Activated naive CD4-positive, alpha-beta T cell treated with anti-CD3 and anti-CD28 coated beads, Interleukin-2, amount 50 U/mL, for 72 hours (primary cell): ENCODE measurements at regions not wholly inside any gene's neighbourhood (a gene's known extent, or its start where the extent isn't known, plus 50 kb on each side); places are given as distances from the start of the nearest gene placed in this dataset.
A peak's percentile ranks its signal among the peaks of the same experiment; 100 is the strongest.

Experiments used
- ATAC-seq, 2 donors: fragments of 150-1000 bp; cut with Tn5 transposase; 2 replicates each; pipeline ENCODE4 v1.10.0; 2021; ENCODE audit warnings: mild to moderate bottlenecking in 2 of 2, moderate library complexity in 2 of 2
- DNase-seq, 2 donors: peaks; one replicate each; pipeline ENCODE4 v3.0.0; 2021 to 2022; ENCODE audit warnings: low spot score in 2 of 2
- H3K27ac Mint-ChIP-seq, 2 donors: one replicate each; pipeline ENCODE4 v1.8.0; 2022; ENCODE audit warnings: mild to moderate bottlenecking in 2 of 2, mixed read lengths in 2 of 2
- H3K36me3 Mint-ChIP-seq, 2 donors: one replicate each; pipeline ENCODE4 v1.8.0; 2022; ENCODE audit warnings: mixed read lengths in 2 of 2
- H3K9me3 Mint-ChIP-seq, 2 donors: one replicate each; pipeline ENCODE4 v1.8.0; 2022; ENCODE audit warnings: mixed read lengths in 2 of 2

DNA sequence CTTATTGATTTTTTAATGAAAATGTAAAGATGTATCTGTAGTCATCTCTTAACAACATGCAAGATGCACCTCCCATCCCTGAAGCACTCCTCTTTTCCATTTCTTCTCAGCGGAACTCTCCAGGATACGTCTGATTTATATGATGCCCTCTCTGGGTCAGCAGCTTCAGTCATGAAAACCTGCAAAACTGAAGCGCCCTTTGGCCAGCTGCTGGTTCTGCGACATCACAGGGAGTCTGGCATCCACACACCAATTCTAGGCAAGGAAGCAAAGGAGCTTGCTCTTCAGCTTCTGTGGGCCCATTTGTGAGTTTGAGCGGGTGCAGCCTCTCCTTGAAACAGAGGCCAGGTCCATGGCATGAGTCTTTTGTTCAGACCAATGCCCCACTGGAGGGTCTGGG lies 1253.3 kb downstream of the TBC1D22A start:
- DNase-seq (no peak), ATAC-seq (no peak)
- Mint-ChIP-seq H3K9me3 (peaks cover 21 to 22% of the 10 kb centered on the region in 2 donors), H3K36me3 (peaks cover 20% of the 10 kb centered on the region in 2 donors), H3K27ac (no peak overlapping the region)

DNA sequence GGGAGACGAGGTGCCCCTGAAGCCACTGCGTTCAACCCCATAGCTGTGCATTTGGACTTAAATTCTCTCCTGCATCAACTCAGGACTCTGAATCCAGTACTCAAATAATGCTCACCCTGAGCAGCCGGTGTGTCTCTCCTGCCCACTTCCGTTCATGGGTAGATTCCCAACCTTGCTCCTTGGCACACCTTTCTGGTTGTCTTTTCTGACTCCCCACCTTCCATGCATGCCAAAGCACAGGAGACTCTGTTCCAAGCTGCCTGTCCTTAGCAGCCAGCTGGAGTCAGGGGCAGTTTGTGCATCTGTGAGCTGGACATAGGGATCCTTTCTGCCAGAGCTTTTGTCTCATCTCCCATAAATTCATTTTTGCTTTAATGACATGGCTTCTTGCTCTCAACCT lies 1242.5 kb downstream of the TBC1D22A start:
- Mint-ChIP-seq H3K36me3 (no peaks in the 10 kb centered on the region), H3K9me3 (no peaks in the 10 kb centered on the region), H3K27ac (no peak overlapping the region)
- ATAC-seq: no peak
- no peak for DNase-seq

GRCh38 chr22:48004038-48004437 lies 1241.6 kb downstream of the TBC1D22A start:
- no peaks in the 10 kb centered on the region for H3K36me3 Mint-ChIP-seq
- DNase-seq: no peak
- H3K9me3 Mint-ChIP-seq: no peaks in the 10 kb centered on the region
- no peak for ATAC-seq
- H3K27ac Mint-ChIP-seq: no peak overlapping the region

GRCh38 chr22:48001101-48001500 lies 1238.7 kb downstream of the TBC1D22A start:
- DNase-seq: no peak

DNA sequence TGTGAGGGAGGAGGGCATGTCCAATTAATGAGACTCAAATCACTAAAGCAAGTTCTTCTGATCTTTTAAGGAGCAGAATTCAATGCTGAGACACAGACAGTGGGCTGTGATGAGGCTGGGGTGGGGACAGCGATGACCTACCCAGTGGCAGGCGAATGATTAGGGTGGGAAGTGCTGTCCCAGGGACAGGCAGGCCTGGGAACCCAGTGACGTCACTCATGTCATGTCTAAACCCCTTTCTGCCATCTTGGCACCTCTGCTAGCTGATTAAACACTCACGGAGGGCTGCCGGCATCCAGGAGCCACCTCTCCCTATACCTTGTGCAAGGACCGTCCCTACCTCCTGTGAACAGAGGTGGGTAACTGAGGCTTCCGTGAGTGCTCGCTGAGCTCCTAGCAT lies 1235.2 kb downstream of the TBC1D22A start:
- H3K27ac Mint-ChIP-seq: no peak overlapping the region
- no peaks in the 10 kb centered on the region for H3K36me3 Mint-ChIP-seq
- ATAC-seq (no peak), DNase-seq (no peak)
- H3K9me3 Mint-ChIP-seq: no peaks in the 10 kb centered on the region

More at GRCh38 chr22:48001101-48001500, 1238.7 kb downstream of the TBC1D22A start:
- H3K36me3 Mint-ChIP-seq: no peaks in the 10 kb centered on the region
- no peak overlapping the region for H3K27ac Mint-ChIP-seq
- H3K9me3 Mint-ChIP-seq: no peaks in the 10 kb centered on the region
- ATAC-seq: no peak

GRCh38 chr22:47997052-47997590 lies 1234.7 kb downstream of the TBC1D22A start:
- ATAC-seq (no peak), DNase-seq (no peak)
- Mint-ChIP-seq H3K27ac (peak overlapping the region in 1 of 2 donors; percentile 37), H3K36me3 (no peaks in the 10 kb centered on the region), H3K9me3 (no peaks in the 10 kb centered on the region)

- Mint-ChIP-seq H3K36me3 (no peaks in the 10 kb centered on the region), H3K27ac (no peak overlapping the region), H3K9me3 (no peaks in the 10 kb centered on the region)
- DNase-seq (no peak), ATAC-seq (no peak)
These were observed 1234.0 kb downstream of the TBC1D22A start for GRCh38 chr22:47996446-47996857.

DNA sequence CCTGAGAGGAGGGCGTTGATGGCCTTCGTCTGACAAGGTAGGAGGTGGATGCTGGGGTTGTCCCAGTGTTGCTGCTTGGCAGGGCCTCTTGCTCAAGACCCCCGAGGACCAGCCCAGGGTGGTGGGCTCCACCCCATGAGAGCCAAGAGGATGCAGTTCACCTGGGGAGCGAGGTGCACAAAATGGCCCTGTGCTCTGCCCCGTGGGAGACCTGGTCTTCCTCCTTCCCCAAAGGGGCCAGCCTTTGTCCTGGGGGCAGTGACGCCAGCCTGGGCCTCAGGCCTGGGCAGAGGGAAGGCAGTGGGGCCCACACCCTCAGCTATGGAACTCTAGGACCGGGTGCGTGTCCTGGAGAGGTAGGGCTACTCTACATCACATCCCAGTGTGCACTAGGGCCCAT lies 1233.3 kb downstream of the TBC1D22A start:
- DNase-seq (no peak), ATAC-seq (no peak)
- Mint-ChIP-seq H3K36me3 (no peaks in the 10 kb centered on the region), H3K27ac (no peak overlapping the region), H3K9me3 (no peaks in the 10 kb centered on the region)

GRCh38 chr22:47995264-47995627 lies 1232.8 kb downstream of the TBC1D22A start:
- Mint-ChIP-seq H3K9me3 (no peaks in the 10 kb centered on the region), H3K27ac (peak overlapping the region in 1 of 2 donors; percentile 12), H3K36me3 (no peaks in the 10 kb centered on the region)
- DNase-seq (no peak), ATAC-seq (no peak)

- H3K9me3 Mint-ChIP-seq: no peaks in the 10 kb centered on the region
- peak overlapping the region in 1 of 2 donors; percentile 12 for H3K27ac Mint-ChIP-seq
- H3K36me3 Mint-ChIP-seq: no peaks in the 10 kb centered on the region
- DNase-seq: no peak
- no peak for ATAC-seq
These were observed 1232.3 kb downstream of the TBC1D22A start for GRCh38 chr22:47994601-47995263.

GRCh38 chr22:47994045-47994444 lies 1231.6 kb downstream of the TBC1D22A start:
- DNase-seq (no peak), ATAC-seq (no peak)
- no peak overlapping the region for H3K27ac Mint-ChIP-seq
- H3K36me3 Mint-ChIP-seq: no peaks in the 10 kb centered on the region
- H3K9me3 Mint-ChIP-seq: no peaks in the 10 kb centered on the region

DNA sequence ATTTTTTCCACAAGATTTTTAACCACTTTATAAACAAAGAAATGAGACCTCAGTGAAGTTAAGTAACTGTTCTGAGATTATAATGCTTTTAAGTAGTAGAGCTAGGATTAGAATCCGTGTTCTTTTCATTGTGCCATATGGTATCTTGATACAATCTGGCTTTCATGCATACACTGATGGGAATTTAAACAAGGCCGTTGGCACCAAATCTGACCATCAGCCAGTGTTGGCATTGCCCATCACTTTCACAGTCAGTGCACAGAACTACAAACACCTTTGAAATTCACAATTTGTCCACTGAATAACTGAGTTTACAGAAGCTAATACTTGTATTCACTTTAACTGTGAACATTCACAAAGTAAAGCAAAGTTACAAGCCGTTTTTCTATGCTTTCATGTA lies 1228.0 kb downstream of the TBC1D22A start:
- H3K27ac Mint-ChIP-seq: no peak overlapping the region
- H3K9me3 Mint-ChIP-seq: peaks cover 7 to 24% of the 10 kb centered on the region in 2 donors
- ATAC-seq: no peak

DNA sequence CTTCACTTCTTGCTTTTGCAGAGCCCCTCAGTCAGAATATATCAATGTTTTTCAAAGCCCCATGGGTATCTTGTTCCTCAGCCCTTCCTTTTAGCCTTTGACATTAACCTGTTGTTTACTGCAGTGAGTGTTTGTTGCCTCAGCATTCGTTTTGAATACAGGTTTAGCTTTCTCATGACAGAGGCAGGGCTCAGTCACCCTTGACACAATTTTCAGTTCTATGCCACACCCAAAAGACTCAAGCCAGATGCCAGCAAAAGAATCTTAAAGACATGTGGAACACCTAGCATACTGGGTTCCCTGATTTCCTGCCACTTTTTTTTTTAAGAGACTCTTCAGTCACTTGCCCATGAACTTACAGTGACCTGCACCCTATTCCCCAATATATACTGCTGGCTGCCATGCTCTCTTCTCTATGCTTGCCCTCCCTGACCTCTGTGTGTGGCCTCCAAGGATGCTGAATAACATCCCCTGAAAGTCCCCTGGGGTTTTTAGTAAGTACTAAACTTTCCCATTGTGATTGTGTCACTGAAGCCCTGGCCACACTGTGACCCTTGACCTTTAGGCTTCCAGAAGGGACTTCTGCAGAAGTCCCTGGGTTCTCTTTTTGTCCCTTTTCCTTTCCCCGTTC lies 1225.5 kb downstream of the TBC1D22A start:
- Mint-ChIP-seq H3K27ac (no peak overlapping the region), H3K9me3 (peaks cover 7 to 24% of the 10 kb centered on the region in 2 donors), H3K36me3 (peaks cover 12 to 13% of the 10 kb centered on the region in 2 donors)
- DNase-seq: no peak
- no peak for ATAC-seq

More for the DNA sequence above, 1228.0 kb downstream of the TBC1D22A start:
- DNase-seq: no peak
- H3K36me3 Mint-ChIP-seq: peaks cover 12 to 13% of the 10 kb centered on the region in 2 donors

DNA sequence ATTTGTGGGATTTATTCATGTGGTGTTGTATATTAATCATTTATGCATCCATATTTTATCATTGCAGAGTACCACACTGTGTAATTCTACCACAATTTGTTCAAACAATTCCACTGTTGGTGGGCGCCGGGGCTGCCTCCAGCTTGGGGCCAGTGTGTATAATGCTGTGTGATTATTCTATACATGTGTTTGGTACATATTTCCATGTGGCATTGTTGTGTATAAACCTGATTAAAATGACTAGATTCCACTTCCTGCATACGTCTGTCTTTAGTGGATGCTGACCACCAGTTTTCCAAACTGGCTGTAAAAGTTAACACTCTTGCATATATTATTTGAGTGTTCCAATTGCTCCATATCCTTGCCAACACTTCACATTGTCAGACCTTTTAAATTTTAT lies 1213.8 kb downstream of the TBC1D22A start:
- Mint-ChIP-seq H3K27ac (no peak overlapping the region), H3K36me3 (no peaks in the 10 kb centered on the region), H3K9me3 (peaks cover 8 to 14% of the 10 kb centered on the region in 2 donors)
- ATAC-seq (no peak), DNase-seq (no peak)

- no peak overlapping the region for H3K27ac Mint-ChIP-seq
- no peak for DNase-seq
- no peaks in the 10 kb centered on the region for H3K36me3 Mint-ChIP-seq
- ATAC-seq: no peak
- H3K9me3 Mint-ChIP-seq: peaks cover 0 to 3% of the 10 kb centered on the region in 2 donors
These were observed 1205.4 kb downstream of the TBC1D22A start for GRCh38 chr22:47967831-47968230.

GRCh38 chr22:47966316-47966715 lies 1203.9 kb downstream of the TBC1D22A start:
- Mint-ChIP-seq H3K9me3 (peaks cover 0 to 3% of the 10 kb centered on the region in 2 donors), H3K36me3 (no peaks in the 10 kb centered on the region), H3K27ac (no peak overlapping the region)
- ATAC-seq (no peak), DNase-seq (no peak)

- Mint-ChIP-seq H3K27ac (no peak overlapping the region), H3K36me3 (no peaks in the 10 kb centered on the region), H3K9me3 (peaks cover 0 to 3% of the 10 kb centered on the region in 2 donors)
- ATAC-seq (no peak), DNase-seq (no peak)
These were observed 1203.4 kb downstream of the TBC1D22A start for GRCh38 chr22:47965896-47966295.

- ATAC-seq (no peak), DNase-seq (no peak)
- Mint-ChIP-seq H3K27ac (no peak overlapping the region), H3K36me3 (no peaks in the 10 kb centered on the region), H3K9me3 (peaks cover 0 to 3% of the 10 kb centered on the region in 2 donors)
These were observed 1202.6 kb downstream of the TBC1D22A start for GRCh38 chr22:47965066-47965465.
